SU-DHL-6 (cell line): ENCODE measurements at regions not wholly inside any gene's neighbourhood (a gene's known extent, or its start where the extent isn't known, plus 50 kb on each side); places are given as distances from the start of the nearest gene placed in this dataset.

ENCODE experiments used
- H2AFZ ChIP-seq: fragments of 200-600 bp; sonication (generic); 2 replicates; pipeline ENCODE4 v1.6.1; 2014; ENCODE audit warnings: low read depth, mild to moderate bottlenecking, moderate library complexity, mixed read lengths, antibody characterized with exemption, low read length; ENCODE audit not compliant: severe bottlenecking
- H3F3A ChIP-seq: fragments of 200-600 bp; shearing (Covaris generic); 2 replicates; pipeline ENCODE4 v1.6.0; 2016; ENCODE audit warnings: antibody characterized with exemption, mild to moderate bottlenecking; ENCODE audit not compliant: insufficient read depth
- H3K27ac ChIP-seq: fragments of 200-600 bp; sonication (generic); 2 replicates; pipeline ENCODE4 v1.5.1; 2016; ENCODE audit warnings: low read depth, mild to moderate bottlenecking, low read length, moderate library complexity, mixed read lengths
- H3K27me3 ChIP-seq: fragments of 200-600 bp; sonication (generic), shearing (Covaris generic); 2 replicates; pipeline ENCODE4 v1.6.0; 2014; ENCODE audit warnings: mild to moderate bottlenecking, low read length
- H3K36me3 ChIP-seq: fragments of 200-600 bp; sonication (generic); 2 replicates; pipeline ENCODE4 v1.6.1; 2014; ENCODE audit warnings: mild to moderate bottlenecking, low read length, mixed read lengths
- H3K4me2 ChIP-seq: fragments of 300-600, 200-600 bp; shearing (Covaris generic), sonication (generic); 2 replicates; pipeline ENCODE4 v1.6.0; 2014; ENCODE audit warnings: low read length, low read depth, mild to moderate bottlenecking; ENCODE audit not compliant: poor library complexity, severe bottlenecking
- H3K4me3 ChIP-seq: fragments of 200-600 bp; sonication (generic); 2 replicates; pipeline ENCODE4 v1.5.1; 2014; ENCODE audit warnings: antibody characterized with exemption, low read length, mild to moderate bottlenecking, mixed read lengths; ENCODE audit not compliant: insufficient read depth, poor library complexity, severe bottlenecking
- H3K79me2 ChIP-seq: fragments of 200-600 bp; sonication (generic); 2 replicates; pipeline ENCODE4 v1.6.1; 2014; ENCODE audit warnings: mild to moderate bottlenecking, low read length, moderate library complexity; ENCODE audit not compliant: insufficient read depth
- H3K9ac ChIP-seq: fragments of 200-600 bp; sonication (generic); 2 replicates; pipeline ENCODE4 v1.7.0; 2014; ENCODE audit warnings: mild to moderate bottlenecking, low read length
- H3K9me2 ChIP-seq: fragments of 200-600 bp; sonication (generic); replicated peaks from 2 replicates; pipeline ENCODE4 v1.6.1; 2014; ENCODE audit warnings: low read length; ENCODE audit not compliant: insufficient read depth
- H3K9me3 ChIP-seq: fragments of 200-600 bp; sonication (generic); 2 replicates; pipeline ENCODE4 v1.6.1; 2014; ENCODE audit warnings: low read length, mixed read lengths; ENCODE audit not compliant: insufficient read depth
- H4K20me1 ChIP-seq: fragments of 200-600 bp; sonication (generic); 2 replicates; pipeline ENCODE4 v1.6.1; 2014; ENCODE audit warnings: low read depth, mild to moderate bottlenecking, antibody characterized with exemption, low read length, moderate library complexity, mixed read lengths
- EZH2phosphoT487 ChIP-seq: fragments of 200-600 bp; sonication (generic), shearing (Covaris generic); conservative IDR thresholded peaks from 2 replicates; pipeline ENCODE4 v1.6.1; 2018; ENCODE audit warnings: mild to moderate bottlenecking, antibody characterized with exemption, low read length, moderate library complexity, mixed read lengths
- TF ChIP-seq, protein P1 (sequence below): fragments of 200-600 bp; sonication (generic); IDR thresholded peaks from one replicate; pipeline ENCODE4 v1.5.1; 2017; ENCODE audit warnings: antibody characterized with exemption, mild to moderate bottlenecking, low read length, moderate library complexity; ENCODE audit not compliant: insufficient read depth, poor library complexity, severe bottlenecking

DNA sequence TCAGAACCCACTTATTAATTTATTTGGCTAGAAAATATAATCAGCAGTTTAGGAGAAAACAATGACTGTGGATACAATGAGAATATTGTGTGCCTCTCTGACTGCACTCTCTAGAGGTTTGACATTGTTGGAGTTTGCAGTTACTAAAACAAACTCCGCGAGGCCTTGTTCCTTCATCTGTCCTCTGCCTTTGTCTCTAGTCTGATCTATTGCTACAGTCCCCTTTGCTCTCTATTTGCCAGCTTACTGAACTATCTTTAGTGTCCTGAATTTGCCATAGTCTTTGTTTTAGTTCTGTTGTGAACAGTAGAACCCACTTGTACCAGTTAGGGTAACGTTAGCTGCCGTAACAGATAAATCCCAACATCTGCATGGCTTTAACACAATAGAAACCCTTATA, 81.4 kb upstream of the RPS6KA3 start:
- Histone ChIP-seq H3K9me2 (no peaks in the 10 kb centered on the region), H2AFZ (no peak overlapping the region), H3K9ac (no peak overlapping the region), H3K4me2 (no peak overlapping the region), H3K36me3 (no peaks in the 10 kb centered on the region), H3F3A (no peaks in the 10 kb centered on the region), H3K27ac (no peak overlapping the region), H3K79me2 (no peaks in the 10 kb centered on the region), H3K9me3 (no peaks in the 10 kb centered on the region), H3K27me3 (no peaks in the 10 kb centered on the region), H3K4me3 (no peak overlapping the region), H4K20me1 (no peaks in the 10 kb centered on the region)
- TF ChIP-seq, protein P1, sequence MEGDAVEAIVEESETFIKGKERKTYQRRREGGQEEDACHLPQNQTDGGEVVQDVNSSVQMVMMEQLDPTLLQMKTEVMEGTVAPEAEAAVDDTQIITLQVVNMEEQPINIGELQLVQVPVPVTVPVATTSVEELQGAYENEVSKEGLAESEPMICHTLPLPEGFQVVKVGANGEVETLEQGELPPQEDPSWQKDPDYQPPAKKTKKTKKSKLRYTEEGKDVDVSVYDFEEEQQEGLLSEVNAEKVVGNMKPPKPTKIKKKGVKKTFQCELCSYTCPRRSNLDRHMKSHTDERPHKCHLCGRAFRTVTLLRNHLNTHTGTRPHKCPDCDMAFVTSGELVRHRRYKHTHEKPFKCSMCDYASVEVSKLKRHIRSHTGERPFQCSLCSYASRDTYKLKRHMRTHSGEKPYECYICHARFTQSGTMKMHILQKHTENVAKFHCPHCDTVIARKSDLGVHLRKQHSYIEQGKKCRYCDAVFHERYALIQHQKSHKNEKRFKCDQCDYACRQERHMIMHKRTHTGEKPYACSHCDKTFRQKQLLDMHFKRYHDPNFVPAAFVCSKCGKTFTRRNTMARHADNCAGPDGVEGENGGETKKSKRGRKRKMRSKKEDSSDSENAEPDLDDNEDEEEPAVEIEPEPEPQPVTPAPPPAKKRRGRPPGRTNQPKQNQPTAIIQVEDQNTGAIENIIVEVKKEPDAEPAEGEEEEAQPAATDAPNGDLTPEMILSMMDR: no peak
- no peak for TF ChIP-seq EZH2phosphoT487

DNA sequence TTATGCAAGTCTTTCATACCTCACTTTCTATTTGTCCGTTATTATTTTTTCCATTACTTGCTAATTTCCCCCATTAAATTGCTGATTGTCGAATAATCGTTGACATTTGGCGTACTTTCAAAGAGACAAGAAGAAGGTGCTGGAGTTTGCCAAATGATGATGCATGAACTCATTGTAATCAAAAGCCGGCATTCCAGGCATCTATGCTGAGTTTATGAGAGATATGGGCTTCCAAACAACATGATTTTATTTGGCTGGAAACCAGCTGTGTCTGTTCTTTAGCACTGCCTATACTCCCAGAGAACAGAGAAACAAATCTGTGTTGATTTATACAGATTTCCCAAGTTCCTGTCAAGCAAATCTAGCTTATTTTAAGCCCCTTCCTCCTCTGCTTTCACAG, 80.8 kb upstream of the RPS6KA3 start:
- no peak overlapping the region for H3K9ac ChIP-seq

DNA sequence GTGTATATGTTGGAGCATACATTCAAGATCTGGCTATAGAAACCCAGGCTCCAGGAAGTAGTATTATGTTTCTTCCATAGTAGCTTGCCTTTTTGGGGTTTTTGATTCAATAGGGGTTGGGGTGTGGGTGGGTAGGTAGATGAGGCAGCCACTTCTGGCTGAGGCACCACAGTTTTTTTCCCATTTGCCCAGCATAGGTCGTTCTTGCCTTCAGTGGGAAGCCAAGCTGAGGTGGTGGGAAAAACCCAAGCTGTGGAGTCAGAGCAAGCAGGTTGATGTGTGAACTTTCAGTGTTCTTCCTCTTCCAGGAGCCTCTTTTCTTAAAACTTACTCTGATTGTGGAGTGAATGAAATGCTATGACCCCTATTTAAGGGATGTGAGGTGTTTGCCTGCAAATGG, 67.0 kb upstream of the RPS6KA3 start:
- H3K9me2 ChIP-seq: no peaks in the 10 kb centered on the region
- H3K4me2 ChIP-seq: no peak overlapping the region
- no peaks in the 10 kb centered on the region for H3K9me3 ChIP-seq
- no peak overlapping the region for H3K9ac ChIP-seq
- no peak overlapping the region for H2AFZ ChIP-seq
- H3K27me3 ChIP-seq: no peaks in the 10 kb centered on the region
- no peaks in the 10 kb centered on the region for H3F3A ChIP-seq
- no peak overlapping the region for H3K4me3 ChIP-seq
- H4K20me1 ChIP-seq: no peaks in the 10 kb centered on the region
- TF ChIP-seq, protein P1: no peak
- TF ChIP-seq EZH2phosphoT487: no peak
- no peaks in the 10 kb centered on the region for H3K36me3 ChIP-seq
- H3K27ac ChIP-seq: no peak overlapping the region
- no peaks in the 10 kb centered on the region for H3K79me2 ChIP-seq

More for the DNA sequence above, 80.8 kb upstream of the RPS6KA3 start:
- no peak for TF ChIP-seq EZH2phosphoT487
- TF ChIP-seq, protein P1: no peak
- H3K4me3 ChIP-seq: no peak overlapping the region
- H3K9me3 ChIP-seq: no peaks in the 10 kb centered on the region
- H2AFZ ChIP-seq: no peak overlapping the region
- no peak overlapping the region for H3K27ac ChIP-seq
- no peaks in the 10 kb centered on the region for H3K79me2 ChIP-seq
- H3K36me3 ChIP-seq: no peaks in the 10 kb centered on the region
- H4K20me1 ChIP-seq: no peaks in the 10 kb centered on the region
- H3K4me2 ChIP-seq: no peak overlapping the region
- H3K27me3 ChIP-seq: no peaks in the 10 kb centered on the region
- no peaks in the 10 kb centered on the region for H3K9me2 ChIP-seq
- no peaks in the 10 kb centered on the region for H3F3A ChIP-seq
